ENCODE measurements at regions not wholly inside any gene's neighbourhood (a gene's known extent, or its start where the extent isn't known, plus 50 kb on each side); places are given as distances from the start of the nearest gene placed in this dataset.

GRCh38 chr9:115952430-115953292 is 200.9 kb upstream of the PAPPA start:
- peak; percentile 79 for DNase-seq

GRCh38 chr9:115956371-115956770 is 197.2 kb upstream of the PAPPA start:
- DNase-seq: no peak

- DNase-seq: peak; percentile 20
These were observed 196.0 kb upstream of the PAPPA start for GRCh38 chr9:115957585-115957984.

GRCh38 chr9:115964710-115965347 is 188.8 kb upstream of the PAPPA start:
- DNase-seq: no peak

GRCh38 chr9:115966660-115967059 is 186.9 kb upstream of the PAPPA start:
- DNase-seq: no peak

GRCh38 chr9:115969096-115969495 is 184.5 kb upstream of the PAPPA start:
- DNase-seq: no peak

- peak; percentile 72 for DNase-seq
These were observed 181.2 kb upstream of the PAPPA start for GRCh38 chr9:115972362-115972761.

GRCh38 chr9:115972843-115973595 is 180.6 kb upstream of the PAPPA start:
- peak; percentile 46 for DNase-seq

- no peak for DNase-seq
These were observed 176.8 kb upstream of the PAPPA start for GRCh38 chr9:115976781-115977180.

- no peak for DNase-seq
These were observed 175.5 kb upstream of the PAPPA start for GRCh38 chr9:115978091-115978490.

GRCh38 chr9:115978659-115979096 is 174.9 kb upstream of the PAPPA start:
- DNase-seq: peak; percentile 29

- DNase-seq: no peak
These were observed 173.5 kb upstream of the PAPPA start for GRCh38 chr9:115980054-115980453.

GRCh38 chr9:115980502-115980901 is 173.1 kb upstream of the PAPPA start:
- DNase-seq: no peak

GRCh38 chr9:115980976-115981375 is 172.6 kb upstream of the PAPPA start:
- no peak for DNase-seq

- no peak for DNase-seq
These were observed 170.2 kb upstream of the PAPPA start for GRCh38 chr9:115983366-115983765.

- peak; percentile 23 for DNase-seq
These were observed 167.9 kb upstream of the PAPPA start for GRCh38 chr9:115985657-115986056.

GRCh38 chr9:115986508-115986907 is 167.1 kb upstream of the PAPPA start:
- no peak for DNase-seq

GRCh38 chr9:115988701-115989100 is 164.9 kb upstream of the PAPPA start:
- DNase-seq: peak; percentile 43

GRCh38 chr9:115989831-115990230 is 163.8 kb upstream of the PAPPA start:
- peak; percentile 82 for DNase-seq

- peak; percentile 89 for DNase-seq
These were observed 160.8 kb upstream of the PAPPA start for GRCh38 chr9:115992834-115993233.

GRCh38 chr9:115997923-115998322 is 155.7 kb upstream of the PAPPA start:
- peak; percentile 88 for DNase-seq

GRCh38 chr9:115998666-115999065 is 154.9 kb upstream of the PAPPA start:
- no peak for DNase-seq

GRCh38 chr9:115999498-115999897 is 154.1 kb upstream of the PAPPA start:
- DNase-seq: peak; percentile 54
